ENCODE measurements at regions not wholly inside any gene's neighbourhood (a gene's known extent, or its start where the extent isn't known, plus 50 kb on each side); places are given as distances from the start of the nearest gene placed in this dataset.

GRCh38 chr2:184540246-184540789 lies 58.0 kb upstream of the ZNF804A start:
- no peak for DNase-seq (ENCODE audit: low read depth)
- no peak for TF ChIP-seq CTCF (IDR thresholded peaks at IDR 0.05; ENCODE audit: low read depth, low read length, missing control alignments)
- H3K4me3 ChIP-seq (ENCODE audit: low read depth, low read length): no peak overlapping the region

- TF ChIP-seq CTCF (IDR thresholded peaks at IDR 0.05; ENCODE audit: low read depth, low read length, missing control alignments): no peak
- no peak for DNase-seq (ENCODE audit: low read depth)
- no peak overlapping the region for H3K4me3 ChIP-seq (ENCODE audit: low read depth, low read length)
These were observed 56.7 kb upstream of the ZNF804A start for GRCh38 chr2:184541591-184541990.

- TF ChIP-seq CTCF (IDR thresholded peaks at IDR 0.05; ENCODE audit: low read depth, low read length, missing control alignments): no peak
- DNase-seq (ENCODE audit: low read depth): no peak
- H3K4me3 ChIP-seq (ENCODE audit: low read depth, low read length): no peak overlapping the region
These were observed 54.5 kb upstream of the ZNF804A start for GRCh38 chr2:184543832-184544231.
